ENCODE measurements at regions not wholly inside any gene's neighbourhood (a gene's known extent, or its start where the extent isn't known, plus 50 kb on each side); places are given as distances from the start of the nearest gene placed in this dataset.
A peak's percentile ranks its signal among the peaks of the same experiment; 100 is the strongest.

DNA sequence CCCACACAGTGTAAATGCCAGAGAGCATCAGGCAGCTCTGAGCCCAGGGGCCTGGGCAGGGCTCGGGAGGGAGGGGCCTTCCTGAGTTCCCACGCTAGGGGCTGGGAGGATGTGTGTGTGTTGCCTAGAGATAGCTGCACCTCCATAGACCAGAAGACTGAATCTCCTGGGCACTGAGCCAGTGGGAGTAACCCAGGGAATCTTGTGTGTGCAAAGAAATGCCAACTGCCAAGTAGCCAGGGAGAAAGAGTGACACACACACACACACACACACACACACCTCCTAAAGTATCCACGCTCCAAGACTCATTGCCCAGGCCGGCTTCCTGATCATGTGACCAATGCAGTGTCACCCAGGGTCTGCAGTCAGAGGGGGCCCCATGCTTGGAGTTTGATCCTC is 166.2 kb upstream of the RPL38 start:
- ChIA-PET POLR2A (no interaction called here), CTCF (interaction anchor here (1.0 kb wide), 1 partner anchor 10 kb away, joined by 3 read pairs; no protein-coding TSS in a partner anchor)

GRCh38 chr17:74040291-74040690 is 163.2 kb upstream of the RPL38 start:
- Mint-ChIP-seq H3K36me3 (ENCODE audit: low read depth) (no peaks in the 10 kb centered on the region), H3K27ac (no peak overlapping the region), H3K9me3 (no peaks in the 10 kb centered on the region), H3K27me3 (peaks cover 7% of the 10 kb centered on the region), H3K4me1 (peaks cover 12% of the 10 kb centered on the region), H3K4me3 (no peak overlapping the region)
- no peak for DNase-seq
- POLR2A ChIA-PET, result no interaction called here
- CTCF ChIA-PET, result interaction anchor here (3.0 kb wide), 1 partner anchor 20 kb away, joined by 9 read pairs; no protein-coding TSS in a partner anchor

More for the DNA sequence above, 166.2 kb upstream of the RPL38 start:
- no peak for DNase-seq
- Mint-ChIP-seq H3K27ac (no peak overlapping the region), H3K27me3 (peaks cover 13% of the 10 kb centered on the region), H3K4me3 (no peak overlapping the region), H3K36me3 (ENCODE audit: low read depth) (no peaks in the 10 kb centered on the region), H3K4me1 (no peaks in the 10 kb centered on the region), H3K9me3 (no peaks in the 10 kb centered on the region)

DNA sequence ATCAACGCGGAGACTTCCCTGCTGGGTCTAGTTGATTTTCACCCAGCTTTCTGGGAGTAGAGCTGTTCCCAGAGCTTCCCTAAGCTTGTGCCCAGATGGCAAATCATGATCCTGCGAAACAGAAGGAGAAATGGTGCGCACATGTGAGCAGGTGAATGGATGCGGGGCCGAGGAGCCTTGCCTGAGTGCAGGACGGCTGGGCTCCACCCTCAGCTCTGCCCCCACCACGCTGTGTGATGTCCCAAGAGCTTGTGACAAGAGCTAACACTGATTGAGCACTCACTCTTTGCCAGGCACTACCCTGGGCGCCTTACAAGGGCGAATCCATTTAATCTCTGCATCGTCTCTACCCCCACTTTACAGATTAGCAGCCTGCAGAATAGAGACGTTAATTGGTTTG is 162.7 kb upstream of the RPL38 start:
- ChIA-PET CTCF (interaction anchor here (1.4 to 3.0 kb wide), 2 partner anchors 20 to 159 kb away, joined by 3 to 9 read pairs; no protein-coding TSS in a partner anchor), POLR2A (no interaction called here)
- peaks cover 12% of the 10 kb centered on the region for H3K4me1 Mint-ChIP-seq

GRCh38 chr17:74041869-74042640 is 161.4 kb upstream of the RPL38 start:
- CTCF ChIA-PET, result interaction anchor here (1.4 kb wide), 1 partner anchor 157 kb away, joined by 3 read pairs; no protein-coding TSS in a partner anchor

More for the DNA sequence above, 162.7 kb upstream of the RPL38 start:
- Mint-ChIP-seq H3K27me3 (peaks cover 5% of the 10 kb centered on the region), H3K27ac (no peak overlapping the region), H3K9me3 (no peaks in the 10 kb centered on the region), H3K36me3 (ENCODE audit: low read depth) (no peaks in the 10 kb centered on the region), H3K4me3 (no peak overlapping the region)
- no peak for DNase-seq

GRCh38 chr17:74042744-74043486 is 160.6 kb upstream of the RPL38 start:
- Mint-ChIP-seq H3K4me3 (no peak overlapping the region), H3K9me3 (no peaks in the 10 kb centered on the region), H3K27me3 (peaks cover 8% of the 10 kb centered on the region), H3K36me3 (ENCODE audit: low read depth) (no peaks in the 10 kb centered on the region), H3K27ac (no peak overlapping the region), H3K4me1 (peaks cover 14% of the 10 kb centered on the region)
- DNase-seq, result peak; percentile 52
- ChIA-PET CTCF (no interaction called here), POLR2A (interaction anchor here (1.1 kb wide), 1 partner anchor 13 kb away, joined by 3 read pairs; no protein-coding TSS in a partner anchor)

More at GRCh38 chr17:74041869-74042640, 161.4 kb upstream of the RPL38 start:
- no peak for DNase-seq
- Mint-ChIP-seq H3K4me3 (no peak overlapping the region), H3K27me3 (peaks cover 5% of the 10 kb centered on the region), H3K4me1 (peaks cover 12% of the 10 kb centered on the region), H3K9me3 (no peaks in the 10 kb centered on the region), H3K27ac (no peak overlapping the region), H3K36me3 (ENCODE audit: low read depth) (no peaks in the 10 kb centered on the region)
- POLR2A ChIA-PET, result interaction anchor here (1.1 kb wide), 1 partner anchor 13 kb away, joined by 3 read pairs; no protein-coding TSS in a partner anchor

- Mint-ChIP-seq H3K9me3 (no peaks in the 10 kb centered on the region), H3K4me1 (peaks cover 14% of the 10 kb centered on the region), H3K4me3 (no peak overlapping the region), H3K27me3 (peaks cover 11% of the 10 kb centered on the region), H3K36me3 (ENCODE audit: low read depth) (no peaks in the 10 kb centered on the region), H3K27ac (no peak overlapping the region)
- CTCF ChIA-PET, result no interaction called here
- POLR2A ChIA-PET, result no interaction called here
- DNase-seq, result no peak
Observed at GRCh38 chr17:74043976-74044375, 159.5 kb upstream of the RPL38 start.

- no peak overlapping the region for H3K4me3 Mint-ChIP-seq
- H3K4me1 Mint-ChIP-seq, result peaks cover 14% of the 10 kb centered on the region
- H3K9me3 Mint-ChIP-seq, result no peaks in the 10 kb centered on the region
- DNase-seq, result no peak
- peaks cover 14% of the 10 kb centered on the region for H3K27me3 Mint-ChIP-seq
- ChIA-PET POLR2A (no interaction called here), CTCF (no interaction called here)
- H3K36me3 Mint-ChIP-seq (ENCODE audit: low read depth), result no peaks in the 10 kb centered on the region
- H3K27ac Mint-ChIP-seq, result no peak overlapping the region
Observed at GRCh38 chr17:74045608-74046280, 157.7 kb upstream of the RPL38 start.

- no peaks in the 10 kb centered on the region for H3K36me3 Mint-ChIP-seq (ENCODE audit: low read depth)
- no peaks in the 10 kb centered on the region for H3K9me3 Mint-ChIP-seq
- CTCF ChIA-PET, result no interaction called here
- no peak overlapping the region for H3K27ac Mint-ChIP-seq
- no peak for DNase-seq
- H3K4me1 Mint-ChIP-seq, result peaks cover 2% of the 10 kb centered on the region
- POLR2A ChIA-PET, result no interaction called here
- H3K4me3 Mint-ChIP-seq, result no peak overlapping the region
- peaks cover 23% of the 10 kb centered on the region for H3K27me3 Mint-ChIP-seq
Observed at GRCh38 chr17:74049167-74049966, 154.1 kb upstream of the RPL38 start.

- POLR2A ChIA-PET, result no interaction called here
- Mint-ChIP-seq H3K9me3 (no peaks in the 10 kb centered on the region), H3K36me3 (ENCODE audit: low read depth) (no peaks in the 10 kb centered on the region), H3K27me3 (peaks cover 29% of the 10 kb centered on the region), H3K4me1 (peaks cover 2% of the 10 kb centered on the region), H3K27ac (no peak overlapping the region), H3K4me3 (no peak overlapping the region)
- CTCF ChIA-PET, result no interaction called here
- no peak for DNase-seq
Observed at GRCh38 chr17:74049967-74050458, 153.5 kb upstream of the RPL38 start.

DNA sequence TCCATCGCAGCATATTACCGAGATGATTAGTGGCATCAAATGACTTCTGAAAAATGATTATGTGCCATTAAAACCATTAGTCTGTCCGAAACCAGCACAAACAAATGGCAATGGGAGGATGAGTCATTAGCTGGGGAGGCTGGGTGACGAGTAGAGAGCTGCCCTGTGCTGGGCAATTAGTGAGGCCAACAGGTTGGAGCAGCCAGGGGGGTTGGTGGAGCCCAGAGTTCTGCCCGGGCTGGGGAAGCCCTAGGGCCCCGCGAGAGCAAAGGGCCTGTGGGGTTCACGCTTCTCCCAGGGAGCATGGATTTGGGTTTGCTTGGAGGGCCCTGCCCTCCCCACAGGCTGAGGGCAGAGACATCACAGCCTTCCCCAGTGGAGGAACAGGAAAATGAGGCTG is 152.1 kb upstream of the RPL38 start:
- POLR2A ChIA-PET, result no interaction called here
- peaks cover 26% of the 10 kb centered on the region for H3K27me3 Mint-ChIP-seq

GRCh38 chr17:74052993-74053711 is 150.3 kb upstream of the RPL38 start:
- POLR2A ChIA-PET, result no interaction called here
- Mint-ChIP-seq H3K36me3 (ENCODE audit: low read depth) (no peaks in the 10 kb centered on the region), H3K9me3 (no peaks in the 10 kb centered on the region), H3K27me3 (peaks cover 27% of the 10 kb centered on the region), H3K4me3 (no peak overlapping the region), H3K27ac (no peak overlapping the region), H3K4me1 (no peaks in the 10 kb centered on the region)
- no peak for DNase-seq
- CTCF ChIA-PET, result no interaction called here

More for the DNA sequence above, 152.1 kb upstream of the RPL38 start:
- H3K36me3 Mint-ChIP-seq (ENCODE audit: low read depth), result no peaks in the 10 kb centered on the region
- no peak for DNase-seq
- CTCF ChIA-PET, result no interaction called here
- no peak overlapping the region for H3K4me3 Mint-ChIP-seq
- no peak overlapping the region for H3K27ac Mint-ChIP-seq
- H3K9me3 Mint-ChIP-seq, result no peaks in the 10 kb centered on the region
- peaks cover 2% of the 10 kb centered on the region for H3K4me1 Mint-ChIP-seq

- Mint-ChIP-seq H3K9me3 (no peaks in the 10 kb centered on the region), H3K27me3 (peaks cover 26% of the 10 kb centered on the region), H3K4me1 (no peaks in the 10 kb centered on the region), H3K36me3 (ENCODE audit: low read depth) (no peaks in the 10 kb centered on the region), H3K27ac (no peak overlapping the region), H3K4me3 (no peak overlapping the region)
- POLR2A ChIA-PET, result no interaction called here
- CTCF ChIA-PET, result no interaction called here
- no peak for DNase-seq
Observed at GRCh38 chr17:74053712-74054078, 149.8 kb upstream of the RPL38 start.
